HCT116 (cell line): ENCODE measurements at regions not wholly inside any gene's neighbourhood (a gene's known extent, or its start where the extent isn't known, plus 50 kb on each side); places are given as distances from the start of the nearest gene placed in this dataset.

Experiments
- POLR2AphosphoS5 ChIP-seq: IDR thresholded peaks from 2 replicates; pipeline ENCODE4 v1.6.1; 2011; ENCODE audit warnings: mild to moderate bottlenecking, low read depth, low read length, moderate library complexity
- TF ChIP-seq, protein P1 (sequence below), 3 experiments: fragments of 200-600 bp in 1 of 3; sonication (generic) in 1 of 3; IDR thresholded peaks in 2 of 3; conservative IDR thresholded peaks in 1 of 3; 2 replicates each; pipeline ENCODE4 v1.5.1; 2012 to 2017; ENCODE audit warnings: low read depth in 2 of 3, low read length in 2 of 3, antibody characterized with exemption in 1 of 3, borderline replicate concordance in 1 of 3, control low read depth in 1 of 3, mild to moderate bottlenecking in 1 of 3, mixed read lengths in 1 of 3, mixed run types in 1 of 3, moderate library complexity in 1 of 3; ENCODE audit not compliant: insufficient read depth in 1 of 3

DNA sequence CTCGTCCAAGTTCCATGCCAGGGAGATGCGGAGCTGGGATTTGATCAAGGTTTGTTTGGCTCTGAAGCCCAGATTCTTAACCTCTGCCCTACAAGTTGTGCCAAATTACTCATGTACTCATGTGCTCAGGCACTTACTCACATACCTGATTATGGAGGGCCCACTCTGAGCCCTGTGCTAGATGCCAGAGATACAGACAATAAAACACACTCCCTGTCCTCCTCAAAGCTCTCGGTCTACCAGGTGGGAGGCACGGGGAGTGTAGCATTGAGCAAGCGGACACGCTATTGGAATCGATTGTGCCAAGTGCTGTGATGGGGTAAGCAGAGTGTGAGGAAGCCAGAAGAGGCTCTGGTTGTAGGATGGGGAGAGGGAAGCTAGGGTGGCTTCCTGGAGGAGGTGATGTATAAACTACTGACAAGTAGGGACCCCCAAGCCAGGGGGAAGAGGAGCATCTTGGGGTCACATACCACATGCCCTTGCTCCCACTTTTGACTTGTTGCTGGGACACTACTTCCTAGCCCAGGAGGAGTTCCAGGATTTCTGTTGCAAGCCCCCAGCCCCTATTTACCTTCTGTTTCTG, 49.8 kb upstream of the IFNLR1 start:
- TF ChIP-seq POLR2AphosphoS5 = no peak
- TF ChIP-seq, protein P1, sequence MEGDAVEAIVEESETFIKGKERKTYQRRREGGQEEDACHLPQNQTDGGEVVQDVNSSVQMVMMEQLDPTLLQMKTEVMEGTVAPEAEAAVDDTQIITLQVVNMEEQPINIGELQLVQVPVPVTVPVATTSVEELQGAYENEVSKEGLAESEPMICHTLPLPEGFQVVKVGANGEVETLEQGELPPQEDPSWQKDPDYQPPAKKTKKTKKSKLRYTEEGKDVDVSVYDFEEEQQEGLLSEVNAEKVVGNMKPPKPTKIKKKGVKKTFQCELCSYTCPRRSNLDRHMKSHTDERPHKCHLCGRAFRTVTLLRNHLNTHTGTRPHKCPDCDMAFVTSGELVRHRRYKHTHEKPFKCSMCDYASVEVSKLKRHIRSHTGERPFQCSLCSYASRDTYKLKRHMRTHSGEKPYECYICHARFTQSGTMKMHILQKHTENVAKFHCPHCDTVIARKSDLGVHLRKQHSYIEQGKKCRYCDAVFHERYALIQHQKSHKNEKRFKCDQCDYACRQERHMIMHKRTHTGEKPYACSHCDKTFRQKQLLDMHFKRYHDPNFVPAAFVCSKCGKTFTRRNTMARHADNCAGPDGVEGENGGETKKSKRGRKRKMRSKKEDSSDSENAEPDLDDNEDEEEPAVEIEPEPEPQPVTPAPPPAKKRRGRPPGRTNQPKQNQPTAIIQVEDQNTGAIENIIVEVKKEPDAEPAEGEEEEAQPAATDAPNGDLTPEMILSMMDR (IDR thresholded peaks at IDR 0.05 in 2 of 3, conservative IDR thresholded peaks at IDR 0.05 in 1 of 3; ENCODE audit: borderline replicate concordance in 1 of 3, insufficient read depth in 1 of 3, low read depth in 2 of 3, low read length in 2 of 3) = no peak
